Gastroesophageal sphincter (tissue), 3 donors: ENCODE measurements at regions not wholly inside any gene's neighbourhood (a gene's known extent, or its start where the extent isn't known, plus 50 kb on each side); places are given as distances from the start of the nearest gene placed in this dataset.

Experiments used
- EP300 ChIP-seq: sonication (generic); formaldehyde crosslinking; IDR thresholded peaks from one replicate; pipeline ENCODE4 v1.6.1; 2017; ENCODE audit warnings: antibody characterized with exemption, mild to moderate bottlenecking
- POLR2A ChIP-seq, 2 donors: fragments of 450-650 bp; IDR thresholded peaks; one replicate each; pipeline ENCODE4 v1.6.1; 2017; ENCODE audit warnings: antibody characterized with exemption in 2 of 2, mild to moderate bottlenecking in 2 of 2, moderate library complexity in 1 of 2
- POLR2AphosphoS5 ChIP-seq: sonication (generic); formaldehyde crosslinking; IDR thresholded peaks from one replicate; pipeline ENCODE4 v1.6.1; 2017; ENCODE audit warnings: antibody characterized with exemption
- TF ChIP-seq, protein P1 (sequence below), 4 experiments: fragments of 200-600 bp in 2 of 4; fragments of 450-650 bp in 2 of 4; sonication (generic) in 1 of 4; IDR thresholded peaks; one replicate each; pipeline ENCODE4 v1.5.1; 2017 to 2019; ENCODE audit warnings: antibody characterized with exemption in 4 of 4, mild to moderate bottlenecking in 2 of 4, moderate library complexity in 2 of 4

DNA sequence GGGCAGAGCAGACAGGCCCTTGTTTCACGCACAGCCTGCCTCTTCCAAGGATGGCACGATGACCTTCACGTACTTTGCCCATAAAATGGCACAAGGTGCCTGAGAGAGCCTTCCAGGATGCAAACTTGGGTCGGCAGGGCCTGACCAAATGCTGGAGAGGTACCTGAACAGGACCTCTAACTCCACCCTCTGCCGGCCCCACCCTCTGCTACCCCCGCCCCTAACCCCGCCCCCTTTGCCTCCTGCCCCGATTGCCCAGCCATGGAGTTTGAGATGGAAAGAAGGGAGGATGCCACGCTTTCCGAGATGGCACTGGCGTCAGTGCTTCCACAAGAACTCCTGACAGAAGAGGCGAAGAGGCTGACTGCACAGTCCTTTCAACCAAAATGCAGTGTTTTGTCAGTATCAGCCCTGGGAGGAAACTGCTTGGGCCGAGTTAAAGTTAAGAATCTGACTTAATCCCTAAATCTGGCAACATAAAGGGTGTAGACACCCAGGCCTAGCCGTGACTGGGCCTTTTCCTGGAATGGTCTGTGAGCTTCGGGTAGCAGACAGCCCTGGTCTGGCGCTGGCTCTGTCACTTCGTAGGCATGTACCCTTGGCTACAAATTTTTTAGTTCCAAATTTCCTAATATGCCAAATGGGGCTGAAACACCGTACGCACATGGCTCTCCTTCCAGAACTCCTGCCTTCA is 230.3 kb upstream of the RGMA start:
- TF ChIP-seq EP300 (no peak), POLR2A (IDR thresholded peaks at IDR 0.05) (no peak), POLR2AphosphoS5 (no peak)
- TF ChIP-seq, protein P1, sequence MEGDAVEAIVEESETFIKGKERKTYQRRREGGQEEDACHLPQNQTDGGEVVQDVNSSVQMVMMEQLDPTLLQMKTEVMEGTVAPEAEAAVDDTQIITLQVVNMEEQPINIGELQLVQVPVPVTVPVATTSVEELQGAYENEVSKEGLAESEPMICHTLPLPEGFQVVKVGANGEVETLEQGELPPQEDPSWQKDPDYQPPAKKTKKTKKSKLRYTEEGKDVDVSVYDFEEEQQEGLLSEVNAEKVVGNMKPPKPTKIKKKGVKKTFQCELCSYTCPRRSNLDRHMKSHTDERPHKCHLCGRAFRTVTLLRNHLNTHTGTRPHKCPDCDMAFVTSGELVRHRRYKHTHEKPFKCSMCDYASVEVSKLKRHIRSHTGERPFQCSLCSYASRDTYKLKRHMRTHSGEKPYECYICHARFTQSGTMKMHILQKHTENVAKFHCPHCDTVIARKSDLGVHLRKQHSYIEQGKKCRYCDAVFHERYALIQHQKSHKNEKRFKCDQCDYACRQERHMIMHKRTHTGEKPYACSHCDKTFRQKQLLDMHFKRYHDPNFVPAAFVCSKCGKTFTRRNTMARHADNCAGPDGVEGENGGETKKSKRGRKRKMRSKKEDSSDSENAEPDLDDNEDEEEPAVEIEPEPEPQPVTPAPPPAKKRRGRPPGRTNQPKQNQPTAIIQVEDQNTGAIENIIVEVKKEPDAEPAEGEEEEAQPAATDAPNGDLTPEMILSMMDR (IDR thresholded peaks at IDR 0.05), result no peak
